ENCODE measurements at regions not wholly inside any gene's neighbourhood (a gene's known extent, or its start where the extent isn't known, plus 50 kb on each side); places are given as distances from the start of the nearest gene placed in this dataset.
"Not testable (repeated sequence)": the region's sequence is repeated elsewhere in the genome, so short reads cannot be mapped to it uniquely, and the experiment has no call there.

DNA sequence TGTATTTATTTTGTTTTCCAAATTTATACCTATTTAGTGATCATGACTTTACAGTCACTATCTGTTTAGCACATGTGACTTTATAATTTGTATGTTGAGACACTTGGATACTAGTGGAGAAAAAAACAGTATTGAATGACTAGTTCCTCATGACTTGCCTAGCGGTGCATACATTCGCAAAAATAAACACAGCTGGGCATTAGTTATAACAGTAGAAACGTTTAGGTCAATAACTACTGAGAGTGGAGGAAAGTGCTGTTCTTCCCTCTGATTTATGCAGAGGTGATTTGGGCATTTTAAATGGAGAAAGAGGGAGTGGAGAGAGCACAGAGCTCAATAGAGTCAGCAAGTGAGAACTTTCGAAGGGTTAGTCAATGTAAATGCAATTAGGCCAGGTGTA is 1679.0 kb upstream of the B3GALT2 start:
- Mint-ChIP-seq H3K27me3 (ENCODE audit: low read depth in 2 of 2) (no peaks in the 10 kb centered on the region), H3K4me3 (no peak overlapping the region), H3K4me1 (no peaks in the 10 kb centered on the region), H3K36me3 (no peaks in the 10 kb centered on the region), H3K27ac (no peak overlapping the region), H3K9me3 (peaks cover 16 to 19% of the 10 kb centered on the region in 2 donors)
- H3K27ac ChIP-seq (ENCODE audit: low read length): no peak overlapping the region
- H3K27me3 ChIP-seq (ENCODE audit: control insufficient read depth, insufficient read depth, low read length): no peaks in the 10 kb centered on the region
- DNase-seq (no peak), ATAC-seq (no peak)
- 70% methylated on average over 4 of the region's 4 CpGs for WGBS (ENCODE audit: insufficient coverage)
- TF ChIP-seq, protein P1, sequence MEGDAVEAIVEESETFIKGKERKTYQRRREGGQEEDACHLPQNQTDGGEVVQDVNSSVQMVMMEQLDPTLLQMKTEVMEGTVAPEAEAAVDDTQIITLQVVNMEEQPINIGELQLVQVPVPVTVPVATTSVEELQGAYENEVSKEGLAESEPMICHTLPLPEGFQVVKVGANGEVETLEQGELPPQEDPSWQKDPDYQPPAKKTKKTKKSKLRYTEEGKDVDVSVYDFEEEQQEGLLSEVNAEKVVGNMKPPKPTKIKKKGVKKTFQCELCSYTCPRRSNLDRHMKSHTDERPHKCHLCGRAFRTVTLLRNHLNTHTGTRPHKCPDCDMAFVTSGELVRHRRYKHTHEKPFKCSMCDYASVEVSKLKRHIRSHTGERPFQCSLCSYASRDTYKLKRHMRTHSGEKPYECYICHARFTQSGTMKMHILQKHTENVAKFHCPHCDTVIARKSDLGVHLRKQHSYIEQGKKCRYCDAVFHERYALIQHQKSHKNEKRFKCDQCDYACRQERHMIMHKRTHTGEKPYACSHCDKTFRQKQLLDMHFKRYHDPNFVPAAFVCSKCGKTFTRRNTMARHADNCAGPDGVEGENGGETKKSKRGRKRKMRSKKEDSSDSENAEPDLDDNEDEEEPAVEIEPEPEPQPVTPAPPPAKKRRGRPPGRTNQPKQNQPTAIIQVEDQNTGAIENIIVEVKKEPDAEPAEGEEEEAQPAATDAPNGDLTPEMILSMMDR (IDR thresholded peaks at IDR 0.05): no peak
- no peak overlapping the region for H3K4me3 ChIP-seq (ENCODE audit: low read length)
- no peaks in the 10 kb centered on the region for H3K36me3 ChIP-seq (ENCODE audit: control insufficient read depth, insufficient read depth, low read length)
- no peaks in the 10 kb centered on the region for H3K4me1 ChIP-seq (ENCODE audit: control insufficient read depth, insufficient read depth, low read length)
- H3K9me3 ChIP-seq (ENCODE audit: control insufficient read depth, insufficient read depth, low read length): no peaks in the 10 kb centered on the region
- intact Hi-C loops (cut with micrococcal nuclease): no loop called here

- Mint-ChIP-seq H3K36me3 (no peaks in the 10 kb centered on the region), H3K9me3 (peaks cover 15% of the 10 kb centered on the region in 2 donors), H3K4me3 (no peak overlapping the region), H3K4me1 (no peaks in the 10 kb centered on the region), H3K27me3 (ENCODE audit: low read depth in 2 of 2) (no peaks in the 10 kb centered on the region), H3K27ac (no peak overlapping the region)
- no peaks in the 10 kb centered on the region for H3K36me3 ChIP-seq (ENCODE audit: control insufficient read depth, insufficient read depth, low read length)
- H3K27ac ChIP-seq (ENCODE audit: low read length): no peak overlapping the region
- intact Hi-C loops (cut with micrococcal nuclease): no loop called here
- H3K4me3 ChIP-seq (ENCODE audit: low read length): no peak overlapping the region
- TF ChIP-seq, protein P1 (IDR thresholded peaks at IDR 0.05): no peak
- H3K4me1 ChIP-seq (ENCODE audit: control insufficient read depth, insufficient read depth, low read length): no peaks in the 10 kb centered on the region
- no peak for ATAC-seq
- no peak for DNase-seq
- H3K9me3 ChIP-seq (ENCODE audit: control insufficient read depth, insufficient read depth, low read length): no peaks in the 10 kb centered on the region
- no peaks in the 10 kb centered on the region for H3K27me3 ChIP-seq (ENCODE audit: control insufficient read depth, insufficient read depth, low read length)
These were observed 1675.7 kb upstream of the B3GALT2 start for GRCh38 chr1:194862129-194862528.

DNA sequence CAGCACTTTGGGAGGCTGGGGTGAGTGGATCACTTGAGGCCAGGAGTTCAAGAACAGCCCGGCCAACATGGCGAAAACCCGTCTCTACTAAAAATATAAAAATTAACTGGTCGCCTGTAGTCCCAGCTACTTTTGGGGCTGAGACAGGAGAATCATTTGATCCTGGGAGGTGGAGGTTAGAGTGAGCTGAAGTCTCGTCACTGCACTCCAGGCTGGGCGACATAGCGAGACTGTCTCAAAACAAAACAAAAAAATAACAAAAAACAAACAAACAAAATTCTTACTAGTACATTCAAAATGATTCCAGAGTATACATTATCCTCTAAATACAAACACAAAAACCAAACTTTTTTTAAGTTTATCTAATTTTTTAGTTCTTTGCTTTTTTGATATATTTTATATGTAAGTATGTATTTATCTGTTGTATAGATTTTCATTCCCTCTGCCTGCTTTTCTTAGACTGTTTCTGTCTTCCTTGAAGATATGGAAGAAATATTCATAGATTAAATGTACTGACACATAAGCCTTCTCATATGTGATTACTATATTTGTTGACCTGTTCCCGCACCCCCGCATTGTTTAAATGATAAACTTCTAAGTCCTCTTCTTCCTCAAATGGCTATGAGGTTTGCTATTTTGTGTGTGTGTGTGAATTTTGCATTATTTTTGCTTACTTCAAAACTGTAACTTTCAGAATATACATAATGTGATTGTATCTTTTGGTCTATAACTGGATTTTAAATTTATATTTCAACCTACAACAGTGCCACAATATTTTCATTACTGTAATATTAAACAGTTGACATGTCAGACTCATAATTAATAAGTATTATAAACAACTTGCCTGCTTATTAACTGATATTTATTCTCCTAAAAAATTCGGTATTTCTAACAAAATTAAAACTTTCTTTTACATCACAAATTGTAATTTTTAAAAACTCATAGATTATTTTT is 1674.1 kb upstream of the B3GALT2 start:
- Histone ChIP-seq H3K27me3 (ENCODE audit: control insufficient read depth, insufficient read depth, low read length) (no peaks in the 10 kb centered on the region), H3K36me3 (ENCODE audit: control insufficient read depth, insufficient read depth, low read length) (no peaks in the 10 kb centered on the region), H3K9me3 (ENCODE audit: control insufficient read depth, insufficient read depth, low read length) (no peaks in the 10 kb centered on the region), H3K4me1 (ENCODE audit: control insufficient read depth, insufficient read depth, low read length) (no peaks in the 10 kb centered on the region), H3K4me3 (ENCODE audit: low read length) (no peak overlapping the region), H3K27ac (ENCODE audit: low read length) (no peak overlapping the region)
- Mint-ChIP-seq H3K27ac (no peak overlapping the region), H3K27me3 (ENCODE audit: low read depth in 2 of 2) (no peaks in the 10 kb centered on the region), H3K36me3 (no peaks in the 10 kb centered on the region), H3K4me1 (no peaks in the 10 kb centered on the region), H3K9me3 (peaks cover 9 to 10% of the 10 kb centered on the region in 2 donors), H3K4me3 (no peak overlapping the region)
- TF ChIP-seq, protein P1 (IDR thresholded peaks at IDR 0.05): no peak
- WGBS (ENCODE audit: insufficient coverage): 93% methylated on average over 6 of the region's 10 CpGs
- DNase-seq (no peak), ATAC-seq (no peak)
- intact Hi-C loops (cut with micrococcal nuclease): no loop called here

- H3K4me3 Mint-ChIP-seq; H3K9me3 ChIP-seq (ENCODE audit: control insufficient read depth, insufficient read depth, low read length); H3K27ac ChIP-seq (ENCODE audit: low read length); ATAC-seq; H3K27me3 Mint-ChIP-seq (ENCODE audit: low read depth in 2 of 2); H3K27me3 ChIP-seq (ENCODE audit: control insufficient read depth, insufficient read depth, low read length); intact Hi-C loops (cut with micrococcal nuclease); H3K36me3 Mint-ChIP-seq; H3K4me3 ChIP-seq (ENCODE audit: low read length); H3K4me1 ChIP-seq (ENCODE audit: control insufficient read depth, insufficient read depth, low read length); H3K4me1 Mint-ChIP-seq; H3K36me3 ChIP-seq (ENCODE audit: control insufficient read depth, insufficient read depth, low read length); H3K9me3 Mint-ChIP-seq; H3K27ac Mint-ChIP-seq; DNase-seq: not testable (repeated sequence)
- 94% methylated on average over 16 of the region's 17 CpGs for WGBS (ENCODE audit: insufficient coverage)
These were observed 1673.2 kb upstream of the B3GALT2 start for GRCh38 chr1:194859481-194860154.

DNA sequence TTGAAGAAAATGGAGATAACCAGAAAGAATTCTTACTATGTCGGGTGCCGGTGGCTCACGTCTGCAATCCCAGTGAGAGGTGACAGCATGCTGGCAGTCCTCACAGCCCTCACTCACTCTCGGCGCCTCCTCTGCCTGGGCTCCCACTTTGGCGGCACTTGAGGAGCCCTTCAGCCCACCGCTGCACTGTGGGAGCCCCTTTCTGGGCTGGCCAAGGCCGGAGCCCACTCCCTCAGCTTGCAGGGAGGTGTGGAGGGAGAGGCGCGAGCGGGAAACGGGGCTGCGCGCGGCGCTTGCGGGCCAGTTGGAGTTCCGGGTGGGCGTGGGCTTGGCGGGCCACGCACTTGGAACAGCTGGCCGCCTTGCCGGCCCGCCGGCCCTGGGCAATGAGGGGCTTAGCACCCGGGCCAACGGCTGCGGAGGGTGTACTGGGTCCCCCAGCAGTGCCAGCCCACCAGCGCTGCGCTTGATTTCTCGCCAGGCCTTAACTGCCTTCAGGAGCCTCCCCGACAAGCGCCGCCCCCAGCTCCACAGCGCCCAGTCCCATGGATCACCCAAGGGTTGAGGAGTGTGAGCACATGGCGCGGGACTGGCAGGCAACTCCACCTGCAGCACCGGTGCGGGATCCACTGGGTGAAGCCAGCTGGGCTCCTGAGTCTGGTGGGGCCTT is 1672.5 kb upstream of the B3GALT2 start:
- WGBS (ENCODE audit: insufficient coverage): 97% methylated on average over 35 of the region's 39 CpGs
- H3K27ac Mint-ChIP-seq; H3K27ac ChIP-seq (ENCODE audit: low read length); H3K4me3 ChIP-seq (ENCODE audit: low read length); H3K36me3 ChIP-seq (ENCODE audit: control insufficient read depth, insufficient read depth, low read length); intact Hi-C loops (cut with micrococcal nuclease); DNase-seq; H3K4me3 Mint-ChIP-seq; H3K36me3 Mint-ChIP-seq; H3K4me1 Mint-ChIP-seq; H3K27me3 Mint-ChIP-seq (ENCODE audit: low read depth in 2 of 2); H3K27me3 ChIP-seq (ENCODE audit: control insufficient read depth, insufficient read depth, low read length); ATAC-seq; H3K9me3 ChIP-seq (ENCODE audit: control insufficient read depth, insufficient read depth, low read length); H3K4me1 ChIP-seq (ENCODE audit: control insufficient read depth, insufficient read depth, low read length): not testable (repeated sequence)
- peaks cover 10 to 11% of the 10 kb centered on the region in 2 donors for H3K9me3 Mint-ChIP-seq

All from natural killer cell (primary cell).